ENCODE measurements at regions not wholly inside any gene's neighbourhood (a gene's known extent, or its start where the extent isn't known, plus 50 kb on each side); places are given as distances from the start of the nearest gene placed in this dataset.

DNA sequence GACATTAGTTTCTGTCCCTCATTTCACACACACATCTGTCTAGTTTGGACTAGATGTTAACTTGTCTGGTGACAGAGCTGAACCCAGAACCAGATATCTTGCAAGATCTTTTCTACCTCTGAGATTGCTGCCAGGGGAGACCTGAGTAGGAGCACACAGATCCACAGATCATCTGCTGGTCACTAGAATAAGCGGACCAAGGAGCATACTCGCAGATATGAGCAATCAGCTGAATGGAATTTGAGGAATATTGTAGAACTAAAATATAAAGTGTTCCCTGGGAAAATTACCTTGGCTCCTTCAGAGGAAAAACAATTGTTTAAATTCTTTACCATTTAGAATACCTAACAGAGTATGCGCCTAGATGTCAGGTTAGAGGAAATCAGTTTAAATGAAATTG, 90.7 kb downstream of the TNFSF18 start:
- TF ChIP-seq EP300 (conservative IDR thresholded peaks at IDR 0.05; ENCODE audit: poor library complexity, severe bottlenecking) (no peak), TAF1 (IDR thresholded peaks at IDR 0.05; ENCODE audit: low read depth) (no peak), POLR2AphosphoS5 (IDR thresholded peaks at IDR 0.05) (no peak), RAD21 (conservative IDR thresholded peaks at IDR 0.05) (no peak), SMC3 (conservative IDR thresholded peaks at IDR 0.05; ENCODE audit: poor library complexity) (no peak)
- TF ChIP-seq, protein P1, sequence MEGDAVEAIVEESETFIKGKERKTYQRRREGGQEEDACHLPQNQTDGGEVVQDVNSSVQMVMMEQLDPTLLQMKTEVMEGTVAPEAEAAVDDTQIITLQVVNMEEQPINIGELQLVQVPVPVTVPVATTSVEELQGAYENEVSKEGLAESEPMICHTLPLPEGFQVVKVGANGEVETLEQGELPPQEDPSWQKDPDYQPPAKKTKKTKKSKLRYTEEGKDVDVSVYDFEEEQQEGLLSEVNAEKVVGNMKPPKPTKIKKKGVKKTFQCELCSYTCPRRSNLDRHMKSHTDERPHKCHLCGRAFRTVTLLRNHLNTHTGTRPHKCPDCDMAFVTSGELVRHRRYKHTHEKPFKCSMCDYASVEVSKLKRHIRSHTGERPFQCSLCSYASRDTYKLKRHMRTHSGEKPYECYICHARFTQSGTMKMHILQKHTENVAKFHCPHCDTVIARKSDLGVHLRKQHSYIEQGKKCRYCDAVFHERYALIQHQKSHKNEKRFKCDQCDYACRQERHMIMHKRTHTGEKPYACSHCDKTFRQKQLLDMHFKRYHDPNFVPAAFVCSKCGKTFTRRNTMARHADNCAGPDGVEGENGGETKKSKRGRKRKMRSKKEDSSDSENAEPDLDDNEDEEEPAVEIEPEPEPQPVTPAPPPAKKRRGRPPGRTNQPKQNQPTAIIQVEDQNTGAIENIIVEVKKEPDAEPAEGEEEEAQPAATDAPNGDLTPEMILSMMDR (IDR thresholded peaks at IDR 0.05; ENCODE audit: poor library complexity, severe bottlenecking) = no peak
- TF ChIP-seq, protein P2, sequence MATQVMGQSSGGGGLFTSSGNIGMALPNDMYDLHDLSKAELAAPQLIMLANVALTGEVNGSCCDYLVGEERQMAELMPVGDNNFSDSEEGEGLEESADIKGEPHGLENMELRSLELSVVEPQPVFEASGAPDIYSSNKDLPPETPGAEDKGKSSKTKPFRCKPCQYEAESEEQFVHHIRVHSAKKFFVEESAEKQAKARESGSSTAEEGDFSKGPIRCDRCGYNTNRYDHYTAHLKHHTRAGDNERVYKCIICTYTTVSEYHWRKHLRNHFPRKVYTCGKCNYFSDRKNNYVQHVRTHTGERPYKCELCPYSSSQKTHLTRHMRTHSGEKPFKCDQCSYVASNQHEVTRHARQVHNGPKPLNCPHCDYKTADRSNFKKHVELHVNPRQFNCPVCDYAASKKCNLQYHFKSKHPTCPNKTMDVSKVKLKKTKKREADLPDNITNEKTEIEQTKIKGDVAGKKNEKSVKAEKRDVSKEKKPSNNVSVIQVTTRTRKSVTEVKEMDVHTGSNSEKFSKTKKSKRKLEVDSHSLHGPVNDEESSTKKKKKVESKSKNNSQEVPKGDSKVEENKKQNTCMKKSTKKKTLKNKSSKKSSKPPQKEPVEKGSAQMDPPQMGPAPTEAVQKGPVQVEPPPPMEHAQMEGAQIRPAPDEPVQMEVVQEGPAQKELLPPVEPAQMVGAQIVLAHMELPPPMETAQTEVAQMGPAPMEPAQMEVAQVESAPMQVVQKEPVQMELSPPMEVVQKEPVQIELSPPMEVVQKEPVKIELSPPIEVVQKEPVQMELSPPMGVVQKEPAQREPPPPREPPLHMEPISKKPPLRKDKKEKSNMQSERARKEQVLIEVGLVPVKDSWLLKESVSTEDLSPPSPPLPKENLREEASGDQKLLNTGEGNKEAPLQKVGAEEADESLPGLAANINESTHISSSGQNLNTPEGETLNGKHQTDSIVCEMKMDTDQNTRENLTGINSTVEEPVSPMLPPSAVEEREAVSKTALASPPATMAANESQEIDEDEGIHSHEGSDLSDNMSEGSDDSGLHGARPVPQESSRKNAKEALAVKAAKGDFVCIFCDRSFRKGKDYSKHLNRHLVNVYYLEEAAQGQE (IDR thresholded peaks at IDR 0.05; ENCODE audit: borderline replicate concordance) = no peak

Measured in neural cell (in vitro differentiated cells).